ENCODE measurements at regions not wholly inside any gene's neighbourhood (a gene's known extent, or its start where the extent isn't known, plus 50 kb on each side); places are given as distances from the start of the nearest gene placed in this dataset.

DNA sequence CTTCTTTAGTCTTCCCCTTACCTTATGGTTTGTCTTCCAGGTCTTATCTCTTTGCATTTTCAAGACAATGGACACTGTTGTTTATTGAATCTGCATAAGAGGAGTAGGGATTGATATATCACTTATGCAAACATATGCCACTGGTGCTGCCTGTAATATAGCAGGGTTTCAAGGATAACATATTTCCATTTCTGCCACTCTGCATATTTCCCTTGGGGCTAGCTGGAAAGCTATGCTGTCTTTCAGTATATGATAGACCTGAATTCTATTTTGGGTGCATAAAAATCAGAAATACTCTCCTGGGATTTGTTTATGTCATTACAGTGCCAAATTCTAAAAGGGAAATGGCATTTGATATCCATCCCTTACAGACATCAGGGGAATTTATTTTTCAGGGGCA lies 400.2 kb downstream of the TLR4 start:
- BruUV-seq (replicated peaks): no TSS peak
- H3K4me3 ChIP-seq (ENCODE audit: low read depth, low read length): no peak overlapping the region
- no peaks in the 10 kb centered on the region for H3K36me3 ChIP-seq (ENCODE audit: control insufficient read depth, insufficient read depth, low read length)
- ChIA-PET CTCF (no interaction called here), POLR2A (no interaction called here)
- no peak overlapping the region for H3K4me3 Mint-ChIP-seq (ENCODE audit: unreplicated experiment)
- no peaks in the 10 kb centered on the region for H3K4me1 ChIP-seq
- H3K27me3 ChIP-seq (replicated peaks; ENCODE audit: control insufficient read depth, insufficient read depth, low read length): no peaks in the 10 kb centered on the region
- H3K9me3 ChIP-seq: no peaks in the 10 kb centered on the region
- TF ChIP-seq, protein P1, sequence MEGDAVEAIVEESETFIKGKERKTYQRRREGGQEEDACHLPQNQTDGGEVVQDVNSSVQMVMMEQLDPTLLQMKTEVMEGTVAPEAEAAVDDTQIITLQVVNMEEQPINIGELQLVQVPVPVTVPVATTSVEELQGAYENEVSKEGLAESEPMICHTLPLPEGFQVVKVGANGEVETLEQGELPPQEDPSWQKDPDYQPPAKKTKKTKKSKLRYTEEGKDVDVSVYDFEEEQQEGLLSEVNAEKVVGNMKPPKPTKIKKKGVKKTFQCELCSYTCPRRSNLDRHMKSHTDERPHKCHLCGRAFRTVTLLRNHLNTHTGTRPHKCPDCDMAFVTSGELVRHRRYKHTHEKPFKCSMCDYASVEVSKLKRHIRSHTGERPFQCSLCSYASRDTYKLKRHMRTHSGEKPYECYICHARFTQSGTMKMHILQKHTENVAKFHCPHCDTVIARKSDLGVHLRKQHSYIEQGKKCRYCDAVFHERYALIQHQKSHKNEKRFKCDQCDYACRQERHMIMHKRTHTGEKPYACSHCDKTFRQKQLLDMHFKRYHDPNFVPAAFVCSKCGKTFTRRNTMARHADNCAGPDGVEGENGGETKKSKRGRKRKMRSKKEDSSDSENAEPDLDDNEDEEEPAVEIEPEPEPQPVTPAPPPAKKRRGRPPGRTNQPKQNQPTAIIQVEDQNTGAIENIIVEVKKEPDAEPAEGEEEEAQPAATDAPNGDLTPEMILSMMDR (IDR thresholded peaks at IDR 0.05; ENCODE audit: insufficient read depth in 1 of 2, low read depth in 1 of 2, low read length in 1 of 2, severe bottlenecking in 1 of 2, unreplicated experiment in 1 of 2): no peak
- no peak for DNase-seq
- H3K27ac Mint-ChIP-seq (ENCODE audit: unreplicated experiment): no peak overlapping the region
- no peaks in the 10 kb centered on the region for H3K36me3 Mint-ChIP-seq (ENCODE audit: insufficient read depth, unreplicated experiment)
- intact Hi-C loops (cut with micrococcal nuclease; ENCODE audit: unreplicated experiment): no loop called here
- H3K4me1 Mint-ChIP-seq (ENCODE audit: low read depth, unreplicated experiment): no peaks in the 10 kb centered on the region
- H3K27me3 Mint-ChIP-seq (ENCODE audit: insufficient read depth, unreplicated experiment): no peaks in the 10 kb centered on the region
- no peaks in the 10 kb centered on the region for H3K9me3 Mint-ChIP-seq (ENCODE audit: unreplicated experiment)

DNA sequence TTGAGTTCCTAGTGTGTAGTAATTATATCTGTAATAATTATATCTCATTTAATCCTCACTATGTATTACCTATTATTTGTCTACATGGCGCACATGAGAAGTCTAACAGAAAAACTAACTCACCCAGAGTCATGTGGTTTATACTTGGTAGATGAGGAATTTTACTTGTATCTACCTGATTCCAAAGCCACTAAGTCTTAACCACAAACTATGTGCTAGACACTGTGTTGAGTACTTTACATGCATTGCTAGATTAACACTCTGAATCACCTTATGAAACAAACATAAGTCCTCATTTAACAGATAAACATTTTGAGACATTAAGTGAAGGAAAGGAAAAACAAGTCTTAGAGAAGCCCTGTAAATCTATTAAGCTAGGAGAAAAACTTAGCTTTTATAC lies 404.8 kb downstream of the TLR4 start:
- no peaks in the 10 kb centered on the region for H3K9me3 Mint-ChIP-seq (ENCODE audit: unreplicated experiment)
- H3K36me3 Mint-ChIP-seq (ENCODE audit: insufficient read depth, unreplicated experiment): no peaks in the 10 kb centered on the region
- no peaks in the 10 kb centered on the region for H3K27me3 Mint-ChIP-seq (ENCODE audit: insufficient read depth, unreplicated experiment)
- no peaks in the 10 kb centered on the region for H3K36me3 ChIP-seq (ENCODE audit: control insufficient read depth, insufficient read depth, low read length)
- ChIA-PET POLR2A (no interaction called here), CTCF (no interaction called here)
- H3K27me3 ChIP-seq (replicated peaks; ENCODE audit: control insufficient read depth, insufficient read depth, low read length): no peaks in the 10 kb centered on the region
- no peak for DNase-seq
- no peak overlapping the region for H3K4me3 ChIP-seq (ENCODE audit: low read depth, low read length)
- H3K4me3 Mint-ChIP-seq (ENCODE audit: unreplicated experiment): no peak overlapping the region
- no peak overlapping the region for H3K27ac Mint-ChIP-seq (ENCODE audit: unreplicated experiment)
- no TSS peak for BruUV-seq (replicated peaks)
- H3K4me1 ChIP-seq: no peaks in the 10 kb centered on the region
- TF ChIP-seq, protein P1 (IDR thresholded peaks at IDR 0.05; ENCODE audit: insufficient read depth in 1 of 2, low read depth in 1 of 2, low read length in 1 of 2, severe bottlenecking in 1 of 2, unreplicated experiment in 1 of 2): no peak
- H3K9me3 ChIP-seq: no peaks in the 10 kb centered on the region
- H3K4me1 Mint-ChIP-seq (ENCODE audit: low read depth, unreplicated experiment): no peaks in the 10 kb centered on the region
- intact Hi-C loops (cut with micrococcal nuclease; ENCODE audit: unreplicated experiment): no loop called here

DNA sequence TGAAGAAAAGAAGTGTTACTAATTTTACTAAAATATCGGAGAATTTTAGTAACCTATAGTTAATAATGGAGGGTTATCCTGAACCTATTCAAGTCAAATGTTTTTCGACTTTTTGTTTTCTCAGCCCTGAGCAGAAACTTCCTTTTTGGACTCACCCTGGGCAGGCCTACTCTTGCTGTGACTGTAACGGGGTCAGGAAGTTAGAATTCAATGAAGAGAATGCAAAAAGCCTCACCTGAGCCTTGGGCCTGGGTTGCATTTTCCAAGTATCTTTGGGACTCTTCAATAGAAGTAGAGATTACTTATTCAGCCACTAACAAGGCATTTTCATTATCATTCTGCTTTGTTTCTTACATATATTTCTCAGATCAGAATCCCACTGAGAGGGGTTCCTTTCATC lies 405.3 kb downstream of the TLR4 start:
- ChIA-PET POLR2A (no interaction called here), CTCF (no interaction called here)
- DNase-seq: no peak
- Histone ChIP-seq H3K36me3 (ENCODE audit: control insufficient read depth, insufficient read depth, low read length) (no peaks in the 10 kb centered on the region), H3K27me3 (replicated peaks; ENCODE audit: control insufficient read depth, insufficient read depth, low read length) (no peaks in the 10 kb centered on the region), H3K4me3 (ENCODE audit: low read depth, low read length) (no peak overlapping the region), H3K9me3 (no peaks in the 10 kb centered on the region), H3K4me1 (no peaks in the 10 kb centered on the region)
- Mint-ChIP-seq H3K4me1 (ENCODE audit: low read depth, unreplicated experiment) (no peaks in the 10 kb centered on the region), H3K4me3 (ENCODE audit: unreplicated experiment) (no peak overlapping the region), H3K36me3 (ENCODE audit: insufficient read depth, unreplicated experiment) (no peaks in the 10 kb centered on the region), H3K27me3 (ENCODE audit: insufficient read depth, unreplicated experiment) (no peaks in the 10 kb centered on the region), H3K27ac (ENCODE audit: unreplicated experiment) (no peak overlapping the region), H3K9me3 (ENCODE audit: unreplicated experiment) (no peaks in the 10 kb centered on the region)
- TF ChIP-seq, protein P1 (IDR thresholded peaks at IDR 0.05; ENCODE audit: insufficient read depth in 1 of 2, low read depth in 1 of 2, low read length in 1 of 2, severe bottlenecking in 1 of 2, unreplicated experiment in 1 of 2): no peak
- BruUV-seq (replicated peaks): no TSS peak
- intact Hi-C loops (cut with micrococcal nuclease; ENCODE audit: unreplicated experiment): no loop called here

Data from Caco-2 (cell line).